H9 (cell line): ENCODE measurements at regions not wholly inside any gene's neighbourhood (a gene's known extent, or its start where the extent isn't known, plus 50 kb on each side); places are given as distances from the start of the nearest gene placed in this dataset.

Source experiments
- DNase-seq: peaks from one replicate; pipeline ENCODE4 v3.0.0-alpha.2; 2017
- H2AFZ ChIP-seq: one replicate; pipeline ENCODE4 v1.6.1; 2013; ENCODE audit warnings: mild to moderate bottlenecking, low read length, control low read depth, moderate library complexity
- H2AK5ac ChIP-seq: 2 replicates; pipeline ENCODE4 v1.6.1; 2013; ENCODE audit warnings: low read length, control low read depth, mixed read lengths; ENCODE audit not compliant: insufficient read length
- H2BK120ac ChIP-seq: one replicate; pipeline ENCODE4 v1.6.1; 2013; ENCODE audit warnings: low read depth, mild to moderate bottlenecking, low read length, control low read depth, inconsistent platforms; ENCODE audit not compliant: poor library complexity, severe bottlenecking
- H2BK12ac ChIP-seq: 2 replicates; pipeline ENCODE4 v1.6.1; 2013; ENCODE audit warnings: low read length, control low read depth, mixed read lengths, low read depth; ENCODE audit not compliant: insufficient read length
- H2BK15ac ChIP-seq: 2 replicates; pipeline ENCODE4 v1.6.1; 2013; ENCODE audit warnings: low read depth, low read length, control low read depth
- H2BK20ac ChIP-seq: one replicate; pipeline ENCODE4 v1.6.1; 2013; ENCODE audit warnings: low read depth, mild to moderate bottlenecking, low read length, control low read depth, inconsistent platforms; ENCODE audit not compliant: poor library complexity, severe bottlenecking
- H2BK5ac ChIP-seq: 2 replicates; pipeline ENCODE4 v1.6.1; 2013; ENCODE audit warnings: low read length, control low read depth, mixed read lengths; ENCODE audit not compliant: insufficient read length
- H3K14ac ChIP-seq: 2 replicates; pipeline ENCODE4 v1.6.1; 2013; ENCODE audit warnings: low read length, control low read depth; ENCODE audit not compliant: insufficient read depth
- H3K18ac ChIP-seq: 2 replicates; pipeline ENCODE4 v1.6.1; 2013; ENCODE audit warnings: low read depth, mild to moderate bottlenecking, mixed read lengths, low read length, control low read depth; ENCODE audit not compliant: insufficient read length
- H3K23ac ChIP-seq: 2 replicates; pipeline ENCODE4 v1.6.1; 2013; ENCODE audit warnings: low read length, control low read depth, mixed read lengths, low read depth; ENCODE audit not compliant: insufficient read length
- H3K23me2 ChIP-seq: 2 replicates; pipeline ENCODE4 v1.6.1; 2013; ENCODE audit warnings: low read depth, mild to moderate bottlenecking, mixed read lengths, low read length, control low read depth; ENCODE audit not compliant: insufficient read length, poor library complexity, severe bottlenecking
- H3K27ac ChIP-seq: 2 replicates; pipeline ENCODE4 v1.5.1; 2013; ENCODE audit warnings: low read length, control low read depth, mixed read lengths, low read depth; ENCODE audit not compliant: insufficient read length
- H3K27me3 ChIP-seq: 2 replicates; pipeline ENCODE4 v1.6.1; 2013; ENCODE audit warnings: low read length, control low read depth, inconsistent platforms; ENCODE audit not compliant: insufficient read depth
- H3K4ac ChIP-seq: 2 replicates; pipeline ENCODE4 v1.6.1; 2013; ENCODE audit warnings: low read depth, mild to moderate bottlenecking, control low read depth, inconsistent platforms, low read length, moderate library complexity
- H3K4me1 ChIP-seq: 2 replicates; pipeline ENCODE4 v1.6.1; 2013; ENCODE audit warnings: low read length, control low read depth, inconsistent platforms; ENCODE audit not compliant: insufficient read depth
- H3K4me2 ChIP-seq: 2 replicates; pipeline ENCODE4 v1.6.1; 2013; ENCODE audit warnings: low read length, control low read depth, mixed read lengths; ENCODE audit not compliant: insufficient read length, insufficient read depth
- H3K56ac ChIP-seq: 2 replicates; pipeline ENCODE4 v1.6.1; 2013; ENCODE audit warnings: low read depth, mild to moderate bottlenecking, mixed read lengths, low read length, control low read depth; ENCODE audit not compliant: insufficient read length
- H3K79me1 ChIP-seq: 2 replicates; pipeline ENCODE4 v1.6.1; 2013; ENCODE audit warnings: low read depth, mild to moderate bottlenecking, moderate library complexity, low read length, control low read depth, inconsistent platforms; ENCODE audit not compliant: insufficient read depth, poor library complexity, severe bottlenecking
- H3K79me2 ChIP-seq: 2 replicates; pipeline ENCODE4 v1.6.1; 2013; ENCODE audit warnings: low read length, control low read depth, inconsistent platforms; ENCODE audit not compliant: insufficient read depth
- H3K9ac ChIP-seq: 2 replicates; pipeline ENCODE4 v1.6.1; 2013; ENCODE audit warnings: low read length, control low read depth, mixed read lengths; ENCODE audit not compliant: insufficient read length; ENCODE audit errors: extremely low read depth
- H3K9me3 ChIP-seq: one replicate; pipeline ENCODE4 v1.6.1; 2013; ENCODE audit warnings: low read depth, low read length, inconsistent platforms; ENCODE audit not compliant: control insufficient read depth
- H3T11ph ChIP-seq: one replicate; pipeline ENCODE4 v1.6.1; 2013; ENCODE audit warnings: mild to moderate bottlenecking, low read length, control low read depth, inconsistent platforms
- H4K20me1 ChIP-seq: one replicate; pipeline ENCODE4 v1.6.1; 2013; ENCODE audit not compliant: control insufficient read depth, insufficient read length, insufficient read depth
- H4K5ac ChIP-seq: 2 replicates; pipeline ENCODE4 v1.6.1; 2013; ENCODE audit warnings: low read depth, mild to moderate bottlenecking, mixed read lengths, low read length, control low read depth; ENCODE audit not compliant: insufficient read length
- H4K8ac ChIP-seq: replicated peaks from 2 replicates; pipeline ENCODE4 v1.6.1; 2013; ENCODE audit warnings: low read length, control low read depth, mixed read lengths, low read depth; ENCODE audit not compliant: insufficient read length
- H4K91ac ChIP-seq: 2 replicates; pipeline ENCODE4 v1.6.1; 2013; ENCODE audit warnings: low read depth, mild to moderate bottlenecking, moderate library complexity, mixed read lengths, low read length, control low read depth; ENCODE audit not compliant: insufficient read length
- H3K27ac Mint-ChIP-seq, 3 experiments: 2 replicates in 2 of 3; 3 replicates in 1 of 3; pipeline ENCODE4 v1.8.0; 2020 to 2021; ENCODE audit warnings: mixed read lengths in 3 of 3, mild to moderate bottlenecking in 1 of 3, moderate library complexity in 1 of 3
- H3K27me3 Mint-ChIP-seq: 2 replicates; pipeline ENCODE4 v1.8.0; 2021; ENCODE audit warnings: low read depth, mild to moderate bottlenecking, moderate library complexity, mixed read lengths
- H3K36me3 Mint-ChIP-seq, 3 experiments: 2 replicates in 2 of 3; 3 replicates in 1 of 3; pipeline ENCODE4 v1.8.0; 2020 to 2021; ENCODE audit warnings: low read depth in 3 of 3, mixed read lengths in 3 of 3; ENCODE audit not compliant: insufficient read depth in 1 of 3
- H3K4me1 Mint-ChIP-seq, 2 experiments: 2 replicates each; pipeline ENCODE4 v1.8.0; 2020; ENCODE audit warnings: mixed read lengths in 2 of 2
- H3K4me3 Mint-ChIP-seq, 2 experiments: 2 replicates in 1 of 2; 3 replicates in 1 of 2; pipeline ENCODE4 v1.8.0; 2020 to 2021; ENCODE audit warnings: mild to moderate bottlenecking in 2 of 2, mixed read lengths in 2 of 2, moderate library complexity in 1 of 2
- H3K9me3 Mint-ChIP-seq, 2 experiments: 2 replicates in 1 of 2; 3 replicates in 1 of 2; pipeline ENCODE4 v1.8.0; 2020; ENCODE audit warnings: mild to moderate bottlenecking in 2 of 2, mixed read lengths in 2 of 2, moderate library complexity in 1 of 2
- CTCF ChIP-seq: fragments of 200-600 bp; sonication (generic); conservative IDR thresholded peaks from 3 replicates; pipeline ENCODE4 v1.8.0; 2021; ENCODE audit warnings: antibody characterized with exemption, mild to moderate bottlenecking
- WGBS: extraction: QIAGEN DNeasy Blood & Tissue Kit; methylation state at CpG from one replicate; pipeline ENCODE4 v1.1.7; 2013; ENCODE audit warnings: missing lambda C conversion rate, low lambda C conversion rate, mixed read lengths; ENCODE audit not compliant: insufficient read length; ENCODE audit errors: extremely low coverage; 5-methylcytosine and 5-hydroxymethylcytosine counted together

DNA sequence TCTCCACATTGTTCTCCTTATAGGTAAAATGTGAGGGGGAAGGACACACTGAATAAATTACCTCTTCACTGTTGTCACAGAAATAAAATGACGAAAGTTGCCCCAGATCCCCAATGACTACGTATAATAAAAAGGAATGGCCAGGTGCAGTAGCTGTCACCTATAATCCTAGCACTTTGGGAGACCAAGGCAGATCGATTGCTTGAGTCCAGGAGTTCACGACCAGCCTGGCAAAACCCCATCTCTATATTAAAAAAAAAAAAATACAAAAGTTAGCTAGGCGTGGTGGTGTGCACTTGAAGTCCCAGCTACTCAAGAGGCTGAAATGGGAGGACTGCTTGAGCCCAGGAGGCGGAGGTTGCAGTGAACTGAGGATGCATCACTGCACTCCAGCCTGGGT lies 82.2 kb upstream of the APC start:
- Histone ChIP-seq H4K8ac (no peak overlapping the region), H2AFZ (no peak overlapping the region), H3K23ac (no peak overlapping the region), H3K4ac (no peak overlapping the region), H4K5ac (no peak overlapping the region), H3K14ac (no peak overlapping the region), H3K79me1 (no peaks in the 10 kb centered on the region), H3K4me1 (no peaks in the 10 kb centered on the region), H2BK5ac (no peak overlapping the region), H3K23me2 (no peaks in the 10 kb centered on the region), H2BK20ac (no peak overlapping the region), H2BK15ac (no peak overlapping the region), H3K9ac (no peak overlapping the region), H3T11ph (no peak overlapping the region), H3K9me3 (no peaks in the 10 kb centered on the region), H3K4me2 (no peak overlapping the region), H3K18ac (no peak overlapping the region), H3K27me3 (no peaks in the 10 kb centered on the region), H2AK5ac (no peak overlapping the region), H3K79me2 (no peaks in the 10 kb centered on the region), H2BK12ac (no peak overlapping the region), H3K27ac (no peak overlapping the region), H2BK120ac (no peak overlapping the region), H4K91ac (no peak overlapping the region), H3K56ac (no peak overlapping the region), H4K20me1 (no peaks in the 10 kb centered on the region)
- H3K27me3 Mint-ChIP-seq, result no peaks in the 10 kb centered on the region; the same call in 1 of the 2 replicates
- H3K27ac Mint-ChIP-seq, result no peak overlapping the region
- DNase-seq, result no peak
- no CpG with 5 or more reads among the region's 6 CpGs for WGBS
- H3K9me3 Mint-ChIP-seq, result peaks cover 0 to 3% of the 10 kb centered on the region in 2 experiments; a peak in 1 of 5 replicates
- H3K36me3 Mint-ChIP-seq, result no peaks in the 10 kb centered on the region; a peak in 2 of 7 replicates
- H3K4me1 Mint-ChIP-seq, result no peaks in the 10 kb centered on the region
- no peak for TF ChIP-seq CTCF
- no peak overlapping the region for H3K4me3 Mint-ChIP-seq
